RWPE1 (cell line): ENCODE measurements at regions not wholly inside any gene's neighbourhood (a gene's known extent, or its start where the extent isn't known, plus 50 kb on each side); places are given as distances from the start of the nearest gene placed in this dataset.

Experiments
- CTCF ChIA-PET: fragments of 350-600 bp; sonication (Branson Sonifier 250); formaldehyde crosslinking; extraction: SDS; loops from one replicate; lab custom pipeline; 2021; lab: Yijun Ruan, JAX
- POLR2A ChIA-PET: fragments of 400-600 bp; formaldehyde crosslinking; extraction: SDS; loops from one replicate; lab custom pipeline; 2020; ENCODE audit warnings: antibody characterized with exemption; ENCODE audit not compliant: low non-redundant PET; lab: Yijun Ruan, JAX
- DNase-seq: peaks from one replicate; pipeline ENCODE4 v3.0.0; 2012; ENCODE audit warnings: low spot score
- H3K27ac ChIP-seq: fragments of 450-650 bp; 2 replicates; pipeline ENCODE4 v1.5.1; 2017
- TF ChIP-seq, protein P1 (sequence below): fragments of 450-650 bp; conservative IDR thresholded peaks from 2 replicates; pipeline ENCODE4 v1.5.1; 2017; ENCODE audit warnings: low read depth, mild to moderate bottlenecking

DNA sequence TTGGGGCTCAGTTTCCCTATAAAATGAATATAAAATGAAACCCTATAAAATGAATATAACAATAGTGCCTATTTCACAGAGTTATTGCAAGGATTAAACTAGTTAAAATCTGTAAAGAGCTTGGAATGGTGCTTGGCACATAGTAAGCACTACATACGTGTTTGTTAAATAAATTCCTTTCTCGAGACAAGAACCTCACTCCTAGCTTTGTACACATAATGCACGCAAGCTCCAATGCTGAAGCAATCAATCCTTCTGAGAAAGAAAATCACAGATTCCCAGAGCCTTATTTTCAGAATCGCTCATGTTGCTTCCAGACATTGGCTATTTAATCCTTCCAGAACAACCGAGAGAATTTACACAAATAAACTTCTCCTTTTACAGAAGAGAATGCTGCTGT is 440.9 kb downstream of the IRS1 start:
- CTCF ChIA-PET = no interaction called here
- TF ChIP-seq, protein P1, sequence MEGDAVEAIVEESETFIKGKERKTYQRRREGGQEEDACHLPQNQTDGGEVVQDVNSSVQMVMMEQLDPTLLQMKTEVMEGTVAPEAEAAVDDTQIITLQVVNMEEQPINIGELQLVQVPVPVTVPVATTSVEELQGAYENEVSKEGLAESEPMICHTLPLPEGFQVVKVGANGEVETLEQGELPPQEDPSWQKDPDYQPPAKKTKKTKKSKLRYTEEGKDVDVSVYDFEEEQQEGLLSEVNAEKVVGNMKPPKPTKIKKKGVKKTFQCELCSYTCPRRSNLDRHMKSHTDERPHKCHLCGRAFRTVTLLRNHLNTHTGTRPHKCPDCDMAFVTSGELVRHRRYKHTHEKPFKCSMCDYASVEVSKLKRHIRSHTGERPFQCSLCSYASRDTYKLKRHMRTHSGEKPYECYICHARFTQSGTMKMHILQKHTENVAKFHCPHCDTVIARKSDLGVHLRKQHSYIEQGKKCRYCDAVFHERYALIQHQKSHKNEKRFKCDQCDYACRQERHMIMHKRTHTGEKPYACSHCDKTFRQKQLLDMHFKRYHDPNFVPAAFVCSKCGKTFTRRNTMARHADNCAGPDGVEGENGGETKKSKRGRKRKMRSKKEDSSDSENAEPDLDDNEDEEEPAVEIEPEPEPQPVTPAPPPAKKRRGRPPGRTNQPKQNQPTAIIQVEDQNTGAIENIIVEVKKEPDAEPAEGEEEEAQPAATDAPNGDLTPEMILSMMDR = no peak
- POLR2A ChIA-PET = no interaction called here
- DNase-seq = no peak
- H3K27ac ChIP-seq = no peak overlapping the region

DNA sequence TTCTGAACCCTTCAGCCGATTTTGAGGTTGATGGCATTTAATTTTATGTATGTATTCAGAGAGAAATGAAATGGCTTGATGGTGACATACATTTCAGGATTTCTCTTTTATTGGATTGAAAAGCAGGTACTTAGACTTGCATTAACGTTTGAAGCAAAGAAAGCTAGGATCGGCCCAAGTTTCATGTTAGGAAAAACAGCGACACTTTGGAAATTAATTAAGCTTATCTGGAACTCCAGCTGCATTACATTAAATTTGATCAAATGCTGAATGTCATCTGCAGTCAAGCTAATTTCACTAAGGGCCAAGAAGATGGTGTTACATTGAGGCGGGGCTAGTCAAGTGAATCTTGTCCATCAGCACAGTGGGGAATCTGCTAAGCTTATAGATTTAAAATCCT is 441.8 kb downstream of the IRS1 start:
- ChIA-PET POLR2A (no interaction called here), CTCF (interaction anchor here (0.6 to 0.7 kb wide), 3 partner anchors 521 to 1696 kb away, joined by 3 to 7 read pairs (median 3); no protein-coding TSS in a partner anchor)
- TF ChIP-seq, protein P1 = no peak

DNA sequence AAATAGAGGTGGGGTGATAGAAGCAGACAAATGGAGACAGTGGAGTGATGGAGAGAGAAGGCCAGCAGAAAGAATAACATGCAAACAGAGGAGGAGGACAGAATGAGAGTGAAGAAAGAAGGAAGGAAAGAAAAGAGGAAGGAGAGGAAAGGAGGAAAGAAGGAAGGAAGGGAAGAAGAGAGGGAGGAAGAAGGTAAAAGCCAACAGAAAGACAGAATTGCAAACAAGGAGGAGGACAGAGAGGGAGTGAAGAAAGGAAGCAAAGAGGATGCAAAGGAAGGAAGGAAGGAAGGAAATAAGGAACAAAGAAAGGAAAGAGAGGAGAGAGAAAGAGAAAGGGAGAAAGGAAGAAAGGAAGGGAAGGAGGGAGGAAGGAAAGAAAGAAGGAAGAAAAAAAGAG is 444.0 kb downstream of the IRS1 start:
- CTCF ChIA-PET = no interaction called here
- no peak overlapping the region for H3K27ac ChIP-seq
- POLR2A ChIA-PET = no interaction called here
- DNase-seq = no peak
- TF ChIP-seq, protein P1 = no peak

More for the DNA sequence above, 441.8 kb downstream of the IRS1 start:
- DNase-seq = no peak
- H3K27ac ChIP-seq = no peak overlapping the region

DNA sequence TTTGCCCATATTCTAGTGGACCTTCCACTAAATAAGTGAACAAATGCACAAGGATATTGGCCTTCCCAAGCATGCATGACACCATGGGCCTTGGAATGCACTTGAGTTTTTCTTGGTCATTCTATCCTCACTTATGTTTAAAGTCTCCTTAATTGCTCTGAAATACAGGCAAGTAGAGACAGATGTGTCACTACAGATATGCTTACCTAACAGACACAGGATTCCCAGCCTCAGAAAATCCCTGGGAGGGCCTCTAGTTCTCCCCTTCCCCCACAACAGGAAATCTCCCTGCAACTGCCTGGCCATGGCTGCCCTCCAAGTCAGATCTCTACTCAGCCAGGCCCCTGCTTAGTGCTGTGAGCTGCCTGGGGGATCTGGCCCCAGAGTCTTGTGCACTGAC is 445.2 kb downstream of the IRS1 start:
- H3K27ac ChIP-seq = peak overlapping the region; percentile 53; the same call in 1 of the 2 replicates
- POLR2A ChIA-PET = no interaction called here
- TF ChIP-seq, protein P1 = no peak
- DNase-seq = no peak
- CTCF ChIA-PET = no interaction called here

DNA sequence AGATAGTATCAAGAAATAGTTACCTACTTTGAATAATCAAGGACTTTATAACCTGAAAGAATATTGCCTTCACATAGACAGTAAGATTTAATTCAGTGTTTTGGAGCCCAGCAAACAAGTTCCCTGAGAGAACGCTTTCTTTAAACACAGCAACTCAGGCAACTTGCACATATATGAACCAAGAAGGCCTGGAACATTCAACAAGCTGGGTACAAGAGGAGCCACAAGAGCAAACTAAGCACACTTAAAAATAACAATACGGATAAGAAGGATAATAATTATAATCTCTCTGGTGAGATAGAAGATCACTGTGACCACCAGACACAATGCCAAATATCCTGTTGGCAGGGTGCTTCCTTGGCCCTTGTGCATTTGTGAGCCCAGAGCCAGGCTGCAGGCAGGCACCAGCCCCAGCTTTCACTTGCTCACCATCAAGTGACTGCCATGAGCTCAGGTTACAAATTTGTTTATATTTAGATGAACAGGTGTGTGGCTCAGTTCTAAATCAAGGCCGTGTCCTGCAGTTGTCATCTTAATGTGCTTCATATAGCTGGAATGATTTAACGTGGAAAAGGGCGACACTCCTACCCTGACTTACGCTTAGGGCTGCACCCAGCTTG is 446.6 kb downstream of the IRS1 start:
- no peak overlapping the region for H3K27ac ChIP-seq
- CTCF ChIA-PET = no interaction called here
- DNase-seq = no peak
- POLR2A ChIA-PET = no interaction called here
- TF ChIP-seq, protein P1 = no peak

DNA sequence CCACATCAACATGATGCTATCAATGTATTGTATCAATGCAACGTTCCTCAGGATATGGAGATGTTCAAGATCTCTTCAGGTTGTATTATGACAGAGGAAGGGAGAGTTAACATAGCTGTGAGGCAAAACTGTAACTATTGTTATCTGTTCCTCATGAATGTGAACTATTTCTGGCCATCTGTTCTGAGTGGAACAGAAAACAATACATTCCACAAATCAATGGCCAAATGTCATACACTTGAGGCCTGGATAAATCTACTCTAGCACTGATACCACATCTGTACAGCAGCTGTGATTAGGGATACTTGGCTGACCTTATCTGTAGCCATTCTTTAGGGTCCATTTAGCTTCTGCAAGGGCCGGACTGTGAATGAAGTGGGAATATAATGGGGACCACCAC is 447.9 kb downstream of the IRS1 start:
- CTCF ChIA-PET = no interaction called here
- H3K27ac ChIP-seq = no peak overlapping the region
- TF ChIP-seq, protein P1 = no peak
- POLR2A ChIA-PET = no interaction called here
- DNase-seq = no peak
